Stimulated activated CD4-positive, alpha-beta T cell treated with anti-CD3 and anti-CD28 coated beads, Interleukin-15, amount 100 ng/mL, for 1 hour (primary cell): ENCODE measurements at regions not wholly inside any gene's neighbourhood (a gene's known extent, or its start where the extent isn't known, plus 50 kb on each side); places are given as distances from the start of the nearest gene placed in this dataset.

Experiments used
- DNase-seq, 2 donors: peaks; one replicate each; pipeline ENCODE4 v3.0.0-alpha.2; 2020; ENCODE audit warnings: low read depth in 1 of 2, low spot score in 1 of 2

GRCh38 chr3:182198345-182198744 is 486.6 kb downstream of the SOX2 start:
- no peak for DNase-seq

- DNase-seq, result no peak
Measured at GRCh38 chr3:182201456-182202168, 489.9 kb downstream of the SOX2 start.

GRCh38 chr3:182212479-182213076 is 500.9 kb downstream of the SOX2 start:
- DNase-seq, result no peak

- DNase-seq, result no peak
Measured at GRCh38 chr3:182214416-182214815, 502.7 kb downstream of the SOX2 start.

DNA sequence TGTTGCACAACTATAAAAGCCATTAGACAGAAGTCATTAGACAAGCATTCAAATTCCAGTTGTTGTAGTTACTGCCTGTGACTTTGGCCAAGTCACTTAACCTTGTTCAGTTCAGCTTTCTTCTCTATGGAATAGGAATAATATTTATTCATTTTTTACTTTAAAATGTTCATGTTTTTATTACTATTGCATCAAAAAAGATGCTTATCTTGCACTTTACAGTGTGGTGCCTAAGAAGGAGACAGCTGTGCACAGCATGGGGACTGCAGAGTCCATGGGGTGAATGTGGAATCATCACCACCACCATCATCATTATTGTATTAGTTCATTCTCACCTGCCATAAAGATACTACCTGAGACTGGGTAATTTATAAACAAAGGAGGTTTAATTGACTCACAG is 504.2 kb downstream of the SOX2 start:
- no peak for DNase-seq

GRCh38 chr3:182216311-182216970 is 504.7 kb downstream of the SOX2 start:
- DNase-seq, result no peak

DNA sequence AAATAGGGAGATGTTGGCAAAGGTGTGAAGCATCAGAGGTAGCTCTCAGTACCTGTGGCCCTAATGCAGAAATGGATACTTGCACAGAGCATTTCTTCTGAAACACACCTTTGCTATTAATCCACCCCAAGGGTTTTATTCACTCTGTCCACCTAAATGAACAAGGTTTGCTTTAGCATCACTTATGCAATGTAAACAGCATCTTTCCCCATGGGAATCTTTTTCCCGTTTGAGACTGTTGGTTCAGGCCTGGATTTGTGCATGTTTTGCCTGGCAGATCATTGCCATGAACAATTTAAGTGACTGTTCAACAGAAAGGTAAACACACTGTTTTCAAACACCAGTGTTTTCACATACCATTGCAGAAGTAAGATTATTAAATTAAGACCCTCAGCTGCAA is 508.3 kb downstream of the SOX2 start:
- DNase-seq, result no peak

DNA sequence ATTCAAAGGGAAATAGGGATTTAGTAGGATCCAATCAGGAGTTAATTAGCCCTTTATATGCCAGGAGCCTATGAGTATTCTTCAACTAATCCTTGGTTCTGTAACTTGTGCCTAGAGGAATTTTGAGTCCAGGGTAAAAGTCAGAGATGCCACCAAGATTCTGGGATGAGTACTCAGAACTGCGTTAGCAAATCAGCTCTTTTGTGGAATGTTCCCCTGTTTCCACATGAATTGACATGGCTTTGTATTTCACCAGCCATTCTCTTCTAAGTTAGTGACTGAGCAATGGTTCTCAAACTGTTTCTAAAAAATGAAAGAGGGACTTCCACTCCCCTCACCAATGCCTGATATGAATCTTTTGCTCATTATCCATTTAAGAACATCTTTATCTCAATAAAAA is 508.7 kb downstream of the SOX2 start:
- no peak for DNase-seq

- no peak for DNase-seq
Measured at GRCh38 chr3:182226995-182227394, 515.3 kb downstream of the SOX2 start.

DNA sequence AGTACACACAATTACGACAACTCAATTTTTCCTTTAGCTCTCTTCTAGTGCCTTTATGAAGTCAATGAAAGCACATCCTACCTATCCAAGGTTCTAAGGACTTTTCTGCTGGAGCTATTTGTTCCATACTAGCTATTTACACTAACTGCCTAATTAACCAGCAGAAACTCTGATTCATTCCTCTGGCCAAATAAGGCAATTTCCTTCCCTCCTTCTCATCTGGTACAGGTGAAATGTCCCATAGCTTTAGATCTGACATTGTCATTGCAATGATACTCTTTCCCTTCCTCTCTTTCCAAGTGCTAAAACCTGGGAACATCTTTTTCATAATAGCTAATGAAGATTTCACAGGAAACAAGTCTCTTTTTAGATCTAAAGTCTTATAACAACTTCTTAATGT is 521.7 kb downstream of the SOX2 start:
- no peak for DNase-seq

GRCh38 chr3:182233957-182234356 is 522.2 kb downstream of the SOX2 start:
- DNase-seq, result no peak

- DNase-seq, result no peak
Measured at GRCh38 chr3:182234881-182235280, 523.2 kb downstream of the SOX2 start.

GRCh38 chr3:182235504-182235903 is 523.8 kb downstream of the SOX2 start:
- no peak for DNase-seq

GRCh38 chr3:182238126-182238525 is 526.4 kb downstream of the SOX2 start:
- DNase-seq, result no peak

DNA sequence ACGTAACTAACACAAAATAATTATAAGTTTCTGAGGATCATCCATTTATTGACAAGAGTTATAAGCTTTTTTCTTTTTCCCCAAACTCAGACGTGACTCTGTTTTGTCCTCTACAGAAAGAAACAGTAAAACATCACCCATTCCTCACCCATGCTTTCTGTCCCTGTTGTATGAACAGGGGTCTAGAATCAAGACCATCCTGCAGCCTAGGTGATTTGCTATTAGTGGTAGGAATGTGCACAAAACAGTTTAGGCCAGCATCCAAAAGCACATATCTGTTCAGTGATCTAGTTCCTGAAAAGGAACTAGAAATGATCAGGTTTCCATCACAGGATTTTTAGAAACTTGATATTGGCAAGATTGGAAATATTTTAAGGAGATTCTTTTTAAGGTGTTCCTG is 527.6 kb downstream of the SOX2 start:
- no peak for DNase-seq

- no peak for DNase-seq
Measured at GRCh38 chr3:182240474-182240873, 528.7 kb downstream of the SOX2 start.

GRCh38 chr3:182241196-182241765 is 529.6 kb downstream of the SOX2 start:
- no peak for DNase-seq

DNA sequence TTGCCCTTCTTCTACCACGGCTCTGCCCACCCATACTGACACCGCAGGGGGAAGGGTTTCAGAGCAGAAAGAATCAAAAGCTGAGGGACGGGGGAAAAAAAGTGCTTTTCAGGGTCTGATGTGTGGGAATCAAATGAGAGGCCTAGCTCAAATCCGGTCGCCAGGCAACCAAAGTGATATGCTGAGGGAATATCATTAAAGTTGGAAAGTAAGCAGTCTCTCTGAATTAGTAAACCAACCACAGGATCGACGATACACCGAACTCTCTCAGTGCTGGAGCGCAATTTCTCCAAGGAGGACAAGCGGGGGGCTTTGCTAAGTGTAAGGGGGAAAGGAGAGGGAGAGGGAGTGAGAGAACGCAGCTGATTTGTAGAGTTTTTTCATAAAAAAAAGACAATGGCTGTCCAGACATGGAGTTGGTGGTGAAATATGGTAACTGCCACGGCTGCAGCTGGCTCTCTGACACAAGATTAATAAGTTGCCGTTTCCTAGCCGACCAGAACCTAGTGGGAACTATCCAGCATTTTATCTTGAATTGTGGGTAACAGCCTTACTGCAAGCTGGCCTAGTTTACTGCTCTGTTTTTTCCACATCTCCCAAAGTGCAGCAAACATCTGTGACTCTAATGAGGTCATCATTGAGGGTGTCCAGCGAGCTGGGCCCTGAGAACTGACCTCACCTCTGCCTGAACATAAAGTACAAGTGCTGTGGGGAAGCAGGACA is 530.2 kb downstream of the SOX2 start:
- DNase-seq, result no peak

DNA sequence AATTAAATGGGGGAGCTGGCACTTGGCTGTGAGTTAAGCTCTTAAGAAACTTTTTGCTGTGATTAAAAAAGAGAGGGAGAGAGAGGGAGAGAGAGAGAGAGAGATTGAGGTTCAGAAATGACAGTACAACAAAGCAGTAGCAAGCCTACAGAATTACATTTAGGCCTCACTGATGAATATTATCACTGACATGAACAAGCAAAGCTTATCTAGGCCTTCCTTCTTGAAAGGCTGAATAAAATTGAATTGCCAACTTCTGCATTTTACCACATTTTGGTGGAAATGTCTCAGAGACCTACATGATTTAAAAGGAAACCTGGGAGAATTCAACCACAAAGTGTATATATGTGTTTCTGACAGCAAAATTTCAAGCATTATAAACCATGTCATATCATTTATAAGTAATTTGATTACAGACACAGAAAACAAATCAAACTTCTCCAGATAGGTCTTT is 530.8 kb downstream of the SOX2 start:
- no peak for DNase-seq

DNA sequence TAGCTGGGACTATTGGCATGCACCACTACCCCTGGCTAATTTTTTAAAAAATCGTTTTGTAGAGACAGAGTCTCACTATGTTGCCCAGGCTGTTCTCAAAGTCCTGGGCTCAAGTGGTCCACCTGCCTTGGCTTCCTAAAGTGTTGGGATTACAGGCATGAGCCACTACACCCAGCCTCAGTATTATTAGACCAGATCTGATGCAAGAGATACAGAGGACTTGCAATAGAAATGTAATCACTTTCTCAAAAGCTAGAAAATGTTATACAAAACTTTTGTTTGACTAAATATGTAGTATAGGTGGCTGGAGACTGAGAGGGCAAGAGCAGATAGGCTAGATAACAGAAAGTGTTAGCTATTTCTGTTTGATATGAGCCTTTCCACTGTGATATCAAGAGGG is 531.9 kb downstream of the SOX2 start:
- DNase-seq, result no peak

- DNase-seq, result no peak
Measured at GRCh38 chr3:182244222-182244971, 532.7 kb downstream of the SOX2 start.
